ENCODE measurements at regions not wholly inside any gene's neighbourhood (a gene's known extent, or its start where the extent isn't known, plus 50 kb on each side); places are given as distances from the start of the nearest gene placed in this dataset.

DNA sequence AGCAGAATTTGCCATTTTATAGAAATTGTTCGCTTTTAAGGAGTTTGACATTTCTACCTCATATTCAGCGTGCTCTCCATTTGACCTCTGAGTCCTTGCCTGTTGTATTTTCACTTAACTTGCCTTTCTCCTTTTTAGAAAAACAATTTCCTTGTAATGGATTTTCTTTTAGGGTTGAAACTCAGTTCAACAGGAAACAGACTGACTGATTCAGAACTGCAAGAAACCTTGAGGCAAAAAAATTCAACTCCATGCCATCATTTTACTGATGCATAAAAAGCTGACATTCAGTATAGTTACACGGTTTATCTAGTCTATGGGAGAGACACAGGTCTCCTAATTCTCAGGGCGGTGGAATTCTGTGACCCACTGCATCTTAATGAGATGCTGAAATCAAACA lies 59.8 kb downstream of the MRPS30 start:
- Histone ChIP-seq H3K9me3 (ENCODE audit: low read length) (no peaks in the 10 kb centered on the region), H3K27me3 (ENCODE audit: low read length) (no peaks in the 10 kb centered on the region), H3K4me2 (ENCODE audit: low read depth, low read length, poor library complexity, severe bottlenecking) (no peak overlapping the region), H3K27ac (ENCODE audit: low read length) (no peak overlapping the region), H3K36me3 (ENCODE audit: insufficient read depth, low read length) (no peaks in the 10 kb centered on the region), H3K9me2 (replicated peaks; ENCODE audit: insufficient read depth, low read length) (no peaks in the 10 kb centered on the region), H3K9ac (ENCODE audit: low read length) (no peak overlapping the region), H3K79me2 (ENCODE audit: low read length) (no peaks in the 10 kb centered on the region), H3K4me1 (ENCODE audit: low read length) (no peaks in the 10 kb centered on the region), H2AFZ (ENCODE audit: low read length) (no peak overlapping the region), H3K4me3 (ENCODE audit: low read length) (no peak overlapping the region), H4K20me1 (ENCODE audit: insufficient read depth, low read depth, low read length) (no peaks in the 10 kb centered on the region)
- no peak for DNase-seq

GRCh38 chr5:44869928-44870327 lies 61.2 kb downstream of the MRPS30 start:
- Histone ChIP-seq H3K9me3 (ENCODE audit: low read length) (no peaks in the 10 kb centered on the region), H4K20me1 (ENCODE audit: insufficient read depth, low read depth, low read length) (no peaks in the 10 kb centered on the region), H2AFZ (ENCODE audit: low read length) (no peak overlapping the region), H3K79me2 (ENCODE audit: low read length) (no peaks in the 10 kb centered on the region), H3K9ac (ENCODE audit: low read length) (no peak overlapping the region), H3K36me3 (ENCODE audit: insufficient read depth, low read length) (no peaks in the 10 kb centered on the region), H3K4me2 (ENCODE audit: low read depth, low read length, poor library complexity, severe bottlenecking) (no peak overlapping the region), H3K4me3 (ENCODE audit: low read length) (no peak overlapping the region), H3K9me2 (replicated peaks; ENCODE audit: insufficient read depth, low read length) (no peaks in the 10 kb centered on the region), H3K4me1 (ENCODE audit: low read length) (no peaks in the 10 kb centered on the region), H3K27me3 (ENCODE audit: low read length) (no peaks in the 10 kb centered on the region), H3K27ac (ENCODE audit: low read length) (no peak overlapping the region)
- DNase-seq: no peak

- no peaks in the 10 kb centered on the region for H3K9me3 ChIP-seq (ENCODE audit: low read length)
- no peak overlapping the region for H3K9ac ChIP-seq (ENCODE audit: low read length)
- no peaks in the 10 kb centered on the region for H4K20me1 ChIP-seq (ENCODE audit: insufficient read depth, low read depth, low read length)
- H3K4me2 ChIP-seq (ENCODE audit: low read depth, low read length, poor library complexity, severe bottlenecking): no peak overlapping the region
- no peaks in the 10 kb centered on the region for H3K36me3 ChIP-seq (ENCODE audit: insufficient read depth, low read length)
- no peaks in the 10 kb centered on the region for H3K79me2 ChIP-seq (ENCODE audit: low read length)
- no peaks in the 10 kb centered on the region for H3K9me2 ChIP-seq (replicated peaks; ENCODE audit: insufficient read depth, low read length)
- H2AFZ ChIP-seq (ENCODE audit: low read length): no peak overlapping the region
- no peak for DNase-seq
- no peaks in the 10 kb centered on the region for H3K4me1 ChIP-seq (ENCODE audit: low read length)
- H3K4me3 ChIP-seq (ENCODE audit: low read length): no peak overlapping the region
- no peak overlapping the region for H3K27ac ChIP-seq (ENCODE audit: low read length)
- no peaks in the 10 kb centered on the region for H3K27me3 ChIP-seq (ENCODE audit: low read length)
These were observed 61.7 kb downstream of the MRPS30 start for GRCh38 chr5:44870430-44870829.

GRCh38 chr5:44871401-44871800 lies 62.7 kb downstream of the MRPS30 start:
- Histone ChIP-seq H3K4me1 (ENCODE audit: low read length) (no peaks in the 10 kb centered on the region; the same call in 1 of the 2 replicates), H3K9me3 (ENCODE audit: low read length) (no peaks in the 10 kb centered on the region), H3K36me3 (ENCODE audit: insufficient read depth, low read length) (no peaks in the 10 kb centered on the region), H3K4me3 (ENCODE audit: low read length) (no peak overlapping the region), H3K9me2 (replicated peaks; ENCODE audit: insufficient read depth, low read length) (no peaks in the 10 kb centered on the region), H2AFZ (ENCODE audit: low read length) (no peak overlapping the region), H3K79me2 (ENCODE audit: low read length) (no peaks in the 10 kb centered on the region), H4K20me1 (ENCODE audit: insufficient read depth, low read depth, low read length) (no peaks in the 10 kb centered on the region), H3K27me3 (ENCODE audit: low read length) (no peaks in the 10 kb centered on the region), H3K4me2 (ENCODE audit: low read depth, low read length, poor library complexity, severe bottlenecking) (no peak overlapping the region), H3K9ac (ENCODE audit: low read length) (no peak overlapping the region), H3K27ac (ENCODE audit: low read length) (no peak overlapping the region)
- DNase-seq: no peak

- Histone ChIP-seq H3K4me1 (ENCODE audit: low read length) (no peaks in the 10 kb centered on the region; the same call in 1 of the 2 replicates), H3K9ac (ENCODE audit: low read length) (no peak overlapping the region), H3K4me3 (ENCODE audit: low read length) (no peak overlapping the region), H3K9me3 (ENCODE audit: low read length) (no peaks in the 10 kb centered on the region), H3K9me2 (replicated peaks; ENCODE audit: insufficient read depth, low read length) (no peaks in the 10 kb centered on the region; the same call in 1 of the 2 replicates), H3K27ac (ENCODE audit: low read length) (no peak overlapping the region), H3K4me2 (ENCODE audit: low read depth, low read length, poor library complexity, severe bottlenecking) (no peak overlapping the region), H2AFZ (ENCODE audit: low read length) (no peak overlapping the region), H4K20me1 (ENCODE audit: insufficient read depth, low read depth, low read length) (no peaks in the 10 kb centered on the region), H3K27me3 (ENCODE audit: low read length) (no peaks in the 10 kb centered on the region), H3K79me2 (ENCODE audit: low read length) (no peaks in the 10 kb centered on the region), H3K36me3 (ENCODE audit: insufficient read depth, low read length) (no peaks in the 10 kb centered on the region)
- no peak for DNase-seq
These were observed 67.2 kb downstream of the MRPS30 start for GRCh38 chr5:44875661-44876605.

GRCh38 chr5:44881266-44881665 lies 72.5 kb downstream of the MRPS30 start:
- no peaks in the 10 kb centered on the region for H3K4me1 ChIP-seq (ENCODE audit: low read length)
- no peaks in the 10 kb centered on the region for H3K9me3 ChIP-seq (ENCODE audit: low read length)
- no peaks in the 10 kb centered on the region for H3K36me3 ChIP-seq (ENCODE audit: insufficient read depth, low read length)
- H3K27me3 ChIP-seq (ENCODE audit: low read length): no peaks in the 10 kb centered on the region
- H3K79me2 ChIP-seq (ENCODE audit: low read length): no peaks in the 10 kb centered on the region
- H3K4me3 ChIP-seq (ENCODE audit: low read length): no peak overlapping the region
- no peak overlapping the region for H3K9ac ChIP-seq (ENCODE audit: low read length)
- no peak overlapping the region for H2AFZ ChIP-seq (ENCODE audit: low read length)
- no peak overlapping the region for H3K4me2 ChIP-seq (ENCODE audit: low read depth, low read length, poor library complexity, severe bottlenecking)
- DNase-seq: no peak
- H4K20me1 ChIP-seq (ENCODE audit: insufficient read depth, low read depth, low read length): no peaks in the 10 kb centered on the region
- H3K27ac ChIP-seq (ENCODE audit: low read length): no peak overlapping the region
- H3K9me2 ChIP-seq (replicated peaks; ENCODE audit: insufficient read depth, low read length): no peaks in the 10 kb centered on the region; the same call in 1 of the 2 replicates

- Histone ChIP-seq H3K27me3 (ENCODE audit: low read length) (no peaks in the 10 kb centered on the region), H3K27ac (ENCODE audit: low read length) (no peak overlapping the region), H3K4me1 (ENCODE audit: low read length) (no peaks in the 10 kb centered on the region), H2AFZ (ENCODE audit: low read length) (no peak overlapping the region), H3K36me3 (ENCODE audit: insufficient read depth, low read length) (no peaks in the 10 kb centered on the region), H3K4me3 (ENCODE audit: low read length) (no peak overlapping the region), H3K9ac (ENCODE audit: low read length) (no peak overlapping the region), H3K9me2 (replicated peaks; ENCODE audit: insufficient read depth, low read length) (no peaks in the 10 kb centered on the region; the same call in 1 of the 2 replicates), H3K79me2 (ENCODE audit: low read length) (no peaks in the 10 kb centered on the region), H4K20me1 (ENCODE audit: insufficient read depth, low read depth, low read length) (no peaks in the 10 kb centered on the region), H3K4me2 (ENCODE audit: low read depth, low read length, poor library complexity, severe bottlenecking) (no peak overlapping the region), H3K9me3 (ENCODE audit: low read length) (no peaks in the 10 kb centered on the region)
- no peak for DNase-seq
These were observed 75.3 kb downstream of the MRPS30 start for GRCh38 chr5:44884036-44884435.

- H3K9me2 ChIP-seq (replicated peaks; ENCODE audit: insufficient read depth, low read length): no peaks in the 10 kb centered on the region; the same call in 1 of the 2 replicates
- H3K27me3 ChIP-seq (ENCODE audit: low read length): no peaks in the 10 kb centered on the region
- no peak overlapping the region for H3K4me3 ChIP-seq (ENCODE audit: low read length)
- no peak overlapping the region for H3K9ac ChIP-seq (ENCODE audit: low read length)
- H3K27ac ChIP-seq (ENCODE audit: low read length): no peak overlapping the region
- H2AFZ ChIP-seq (ENCODE audit: low read length): no peak overlapping the region
- H3K4me1 ChIP-seq (ENCODE audit: low read length): no peaks in the 10 kb centered on the region
- no peaks in the 10 kb centered on the region for H3K79me2 ChIP-seq (ENCODE audit: low read length)
- DNase-seq: no peak
- no peak overlapping the region for H3K4me2 ChIP-seq (ENCODE audit: low read depth, low read length, poor library complexity, severe bottlenecking)
- H3K9me3 ChIP-seq (ENCODE audit: low read length): no peaks in the 10 kb centered on the region
- H4K20me1 ChIP-seq (ENCODE audit: insufficient read depth, low read depth, low read length): no peaks in the 10 kb centered on the region
- no peaks in the 10 kb centered on the region for H3K36me3 ChIP-seq (ENCODE audit: insufficient read depth, low read length)
These were observed 77.2 kb downstream of the MRPS30 start for GRCh38 chr5:44885903-44886302.

All from Karpas-422 (cell line).